ENCODE measurements at regions not wholly inside any gene's neighbourhood (a gene's known extent, or its start where the extent isn't known, plus 50 kb on each side); places are given as distances from the start of the nearest gene placed in this dataset.

GRCh38 chr1:190908246-190908645 is 430.6 kb upstream of the BRINP3 start:
- TF ChIP-seq ZNF274 (IDR thresholded peaks at IDR 0.05; ENCODE audit: insufficient read depth, insufficient read length): no peak
- TF ChIP-seq ATF3 (IDR thresholded peaks at IDR 0.05; ENCODE audit: borderline replicate concordance, extremely low read depth, low read depth, low read length): no peak
- no peak for TF ChIP-seq NFYB (IDR thresholded peaks at IDR 0.05; ENCODE audit: insufficient read depth, low read depth, low read length)

All from GM12878 (cell line).